ENCODE measurements at regions not wholly inside any gene's neighbourhood (a gene's known extent, or its start where the extent isn't known, plus 50 kb on each side); places are given as distances from the start of the nearest gene placed in this dataset.

- H3K9me3 Mint-ChIP-seq = no peaks in the 10 kb centered on the region
- H3K27me3 Mint-ChIP-seq (ENCODE audit: low read depth, poor library complexity) = peaks cover 2% of the 10 kb centered on the region
- H3K4me1 Mint-ChIP-seq = peaks cover 71% of the 10 kb centered on the region
- H3K4me3 Mint-ChIP-seq = no peak overlapping the region
- DNase-seq = no peak
- no peak for TF ChIP-seq CTCF (IDR thresholded peaks at IDR 0.05)
- no peaks in the 10 kb centered on the region for H3K36me3 Mint-ChIP-seq (ENCODE audit: low read depth)
- peak overlapping the region; percentile 86 for H3K27ac Mint-ChIP-seq
Measured at GRCh38 chr15:62495670-62496614, 330.9 kb upstream of the C2CD4B start.

DNA sequence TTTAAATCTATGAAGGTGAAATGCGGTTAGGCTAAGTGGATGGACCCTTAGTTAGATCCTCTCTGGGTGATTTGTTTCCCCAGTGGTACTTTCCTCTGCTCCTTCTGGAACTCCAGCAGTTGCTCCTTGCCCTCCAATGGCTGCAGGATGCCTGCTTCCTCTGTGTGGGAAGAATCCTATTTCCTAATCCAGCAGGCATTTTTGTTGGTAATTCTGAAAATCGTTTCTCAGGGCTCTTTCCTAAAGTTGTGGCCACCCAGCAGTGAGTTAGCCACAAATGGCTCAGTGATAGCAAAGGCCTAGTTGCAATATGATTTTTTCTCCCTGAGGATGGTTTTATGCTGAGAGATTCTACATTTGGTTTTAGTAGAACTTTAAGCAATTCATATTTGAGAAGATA, 332.3 kb upstream of the C2CD4B start:
- peaks cover 74% of the 10 kb centered on the region for H3K4me1 Mint-ChIP-seq
- H3K27me3 Mint-ChIP-seq (ENCODE audit: low read depth, poor library complexity) = peaks cover 2% of the 10 kb centered on the region
- DNase-seq = no peak
- no peak for TF ChIP-seq CTCF (IDR thresholded peaks at IDR 0.05)
- H3K27ac Mint-ChIP-seq = peak overlapping the region; percentile 22
- no peaks in the 10 kb centered on the region for H3K36me3 Mint-ChIP-seq (ENCODE audit: low read depth)
- no peaks in the 10 kb centered on the region for H3K9me3 Mint-ChIP-seq
- H3K4me3 Mint-ChIP-seq = no peak overlapping the region

GRCh38 chr15:62498278-62498677, 333.2 kb upstream of the C2CD4B start:
- Mint-ChIP-seq H3K9me3 (no peaks in the 10 kb centered on the region), H3K4me1 (peaks cover 73% of the 10 kb centered on the region), H3K27ac (no peak overlapping the region), H3K4me3 (no peak overlapping the region), H3K27me3 (ENCODE audit: low read depth, poor library complexity) (peaks cover 2% of the 10 kb centered on the region), H3K36me3 (ENCODE audit: low read depth) (no peaks in the 10 kb centered on the region)
- DNase-seq = no peak
- no peak for TF ChIP-seq CTCF (IDR thresholded peaks at IDR 0.05)

DNA sequence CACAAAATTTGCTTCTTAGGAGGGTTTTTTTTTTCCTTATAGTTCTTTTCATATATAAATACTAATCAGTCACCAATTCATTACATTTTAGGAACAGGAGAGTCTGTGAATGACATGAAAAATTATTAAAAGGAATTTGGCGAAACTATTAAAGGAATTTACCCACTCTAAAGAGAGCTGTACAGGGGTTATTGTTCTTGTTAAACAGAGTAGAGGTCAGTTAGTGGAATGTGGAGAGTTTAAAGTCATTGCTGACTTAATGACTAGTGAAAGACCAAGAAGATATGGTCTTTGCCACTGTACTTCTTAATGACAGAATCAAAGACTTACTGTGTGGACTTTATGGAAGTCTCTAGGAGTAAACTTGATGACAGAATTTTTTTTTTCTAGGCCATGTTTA, 333.6 kb upstream of the C2CD4B start:
- Mint-ChIP-seq H3K4me1 (peaks cover 73% of the 10 kb centered on the region), H3K27ac (no peak overlapping the region), H3K36me3 (ENCODE audit: low read depth) (no peaks in the 10 kb centered on the region), H3K9me3 (no peaks in the 10 kb centered on the region), H3K27me3 (ENCODE audit: low read depth, poor library complexity) (peaks cover 2% of the 10 kb centered on the region), H3K4me3 (no peak overlapping the region)
- no peak for DNase-seq
- TF ChIP-seq CTCF (IDR thresholded peaks at IDR 0.05) = no peak

- H3K27me3 Mint-ChIP-seq (ENCODE audit: low read depth, poor library complexity) = no peaks in the 10 kb centered on the region
- no peak for TF ChIP-seq CTCF (IDR thresholded peaks at IDR 0.05)
- no peak for DNase-seq
- no peak overlapping the region for H3K27ac Mint-ChIP-seq
- no peaks in the 10 kb centered on the region for H3K36me3 Mint-ChIP-seq (ENCODE audit: low read depth)
- H3K4me3 Mint-ChIP-seq = no peak overlapping the region
- peaks cover 72% of the 10 kb centered on the region for H3K4me1 Mint-ChIP-seq
- H3K9me3 Mint-ChIP-seq = no peaks in the 10 kb centered on the region
Measured at GRCh38 chr15:62500325-62500724, 335.2 kb upstream of the C2CD4B start.

DNA sequence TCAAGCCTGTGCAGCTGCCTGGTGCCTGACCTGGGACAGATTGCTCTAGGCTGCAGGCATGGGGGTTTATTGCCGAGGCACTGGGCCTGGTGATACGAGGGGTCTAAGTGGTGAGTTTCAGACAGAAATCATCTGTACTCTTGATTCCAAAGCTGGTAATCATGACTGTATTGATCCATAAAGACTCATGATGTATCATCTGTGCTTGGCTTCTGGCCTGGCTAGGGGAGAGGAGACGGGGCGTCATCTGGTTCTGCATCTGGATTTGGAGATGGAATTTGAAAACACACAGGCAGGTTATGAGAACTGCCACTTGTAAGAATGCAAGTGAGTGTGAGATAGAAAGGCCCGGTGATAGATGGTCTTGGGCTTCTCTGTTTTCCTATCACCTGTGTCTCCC, 337.4 kb upstream of the C2CD4B start:
- no peak overlapping the region for H3K27ac Mint-ChIP-seq
- H3K4me1 Mint-ChIP-seq = peaks cover 72% of the 10 kb centered on the region
- H3K9me3 Mint-ChIP-seq = no peaks in the 10 kb centered on the region
- TF ChIP-seq CTCF (IDR thresholded peaks at IDR 0.05) = no peak
- H3K36me3 Mint-ChIP-seq (ENCODE audit: low read depth) = no peaks in the 10 kb centered on the region
- H3K4me3 Mint-ChIP-seq = no peak overlapping the region
- H3K27me3 Mint-ChIP-seq (ENCODE audit: low read depth, poor library complexity) = no peaks in the 10 kb centered on the region
- DNase-seq = no peak
